MM.1S (cell line): ENCODE measurements at regions not wholly inside any gene's neighbourhood (a gene's known extent, or its start where the extent isn't known, plus 50 kb on each side); places are given as distances from the start of the nearest gene placed in this dataset.

Source experiments
- DNase-seq: peaks from one replicate; pipeline ENCODE4 v3.0.0-alpha.2; 2015
- H2AFZ ChIP-seq: fragments of 300-600 bp; sonication (generic); 2 replicates; pipeline ENCODE4 v1.6.0; 2016; ENCODE audit warnings: antibody characterized with exemption, low read length
- H3F3A ChIP-seq: fragments of 300-600 bp; sonication (generic); 2 replicates; pipeline ENCODE4 v1.6.1; 2016; ENCODE audit warnings: mild to moderate bottlenecking, antibody characterized with exemption, low read length, moderate library complexity, mixed read lengths; ENCODE audit not compliant: insufficient read depth
- H3K27ac ChIP-seq: fragments of 300-600 bp; sonication (generic); 2 replicates; pipeline ENCODE4 v1.5.1; 2016; ENCODE audit warnings: mild to moderate bottlenecking, low read length
- H3K27me3 ChIP-seq: fragments of 300-600 bp; sonication (generic); replicated peaks from 2 replicates; pipeline ENCODE4 v1.6.0; 2016; ENCODE audit warnings: low read length; ENCODE audit not compliant: insufficient read depth
- H3K36me3 ChIP-seq: fragments of 300-600 bp; sonication (generic); replicated peaks from 2 replicates; pipeline ENCODE4 v1.6.1; 2016; ENCODE audit warnings: mild to moderate bottlenecking, low read length, mixed read lengths; ENCODE audit not compliant: insufficient read depth
- H3K4me1 ChIP-seq: fragments of 300-600 bp; sonication (generic); 2 replicates; pipeline ENCODE4 v1.6.1; 2016; ENCODE audit warnings: low read length, mixed read lengths
- H3K4me2 ChIP-seq: fragments of 300-600 bp; sonication (generic); 2 replicates; pipeline ENCODE4 v1.6.0; 2016; ENCODE audit warnings: low read depth, low read length
- H3K4me3 ChIP-seq: fragments of 300-600 bp; sonication (generic); 2 replicates; pipeline ENCODE4 v1.5.1; 2016; ENCODE audit warnings: low read length, mixed read lengths
- H3K79me2 ChIP-seq: fragments of 300-600 bp; sonication (generic); 2 replicates; pipeline ENCODE4 v1.6.1; 2016; ENCODE audit warnings: mixed run types, low read length, mixed read lengths
- H3K9ac ChIP-seq: fragments of 300-600 bp; sonication (generic); 2 replicates; pipeline ENCODE4 v1.6.1; 2016; ENCODE audit warnings: low read length, mixed read lengths
- H3K9me2 ChIP-seq: fragments of 300-600 bp; sonication (generic); replicated peaks from 2 replicates; pipeline ENCODE4 v1.6.1; 2016; ENCODE audit warnings: mild to moderate bottlenecking, low read length, mixed read lengths; ENCODE audit not compliant: insufficient read depth
- H3K9me3 ChIP-seq: fragments of 300-600 bp; sonication (generic); replicated peaks from 2 replicates; pipeline ENCODE4 v1.6.1; 2016; ENCODE audit warnings: mild to moderate bottlenecking, low read length, mixed read lengths; ENCODE audit not compliant: insufficient read depth
- H4K20me1 ChIP-seq: fragments of 300-600 bp; sonication (generic); 2 replicates; pipeline ENCODE4 v1.6.1; 2016; ENCODE audit warnings: mild to moderate bottlenecking, low read length, moderate library complexity, mixed read lengths; ENCODE audit not compliant: insufficient read depth
- CTCF ChIP-seq: fragments of 300-600 bp; sonication (generic); IDR thresholded peaks from 2 replicates; pipeline ENCODE4 v1.5.1; 2016; ENCODE audit warnings: antibody characterized with exemption, low read length, mixed read lengths
- EZH2 ChIP-seq: fragments of 300-600 bp; sonication (generic); optimal IDR thresholded peaks from 2 replicates; pipeline ENCODE3; 2017; ENCODE audit warnings: low read depth, mild to moderate bottlenecking, antibody characterized with exemption, low read length, mixed read lengths
- EZH2phosphoT487 ChIP-seq: fragments of 300-600 bp; sonication (generic); IDR thresholded peaks from 2 replicates; pipeline ENCODE4 v1.6.1; 2018; ENCODE audit warnings: antibody characterized with exemption, low read length

- Histone ChIP-seq H3K4me3 (no peak overlapping the region), H3K27ac (no peak overlapping the region), H2AFZ (no peak overlapping the region), H3F3A (no peaks in the 10 kb centered on the region), H3K9me2 (no peaks in the 10 kb centered on the region), H3K79me2 (no peaks in the 10 kb centered on the region), H3K9me3 (no peaks in the 10 kb centered on the region), H3K4me1 (no peaks in the 10 kb centered on the region), H3K4me2 (no peak overlapping the region), H3K36me3 (no peaks in the 10 kb centered on the region), H4K20me1 (no peaks in the 10 kb centered on the region; the same call in 1 of the 2 replicates), H3K27me3 (no peaks in the 10 kb centered on the region), H3K9ac (no peak overlapping the region)
- no peak for DNase-seq
- TF ChIP-seq EZH2 = no peak
- TF ChIP-seq CTCF = no peak
Observed at GRCh38 chr7:19574131-19574530, 134.7 kb downstream of the POLR1F start.

GRCh38 chr7:19572566-19572965, 136.3 kb downstream of the POLR1F start:
- DNase-seq = no peak
- no peaks in the 10 kb centered on the region for H3K4me1 ChIP-seq
- no peaks in the 10 kb centered on the region; the same call in 1 of the 2 replicates for H4K20me1 ChIP-seq
- no peaks in the 10 kb centered on the region for H3F3A ChIP-seq
- no peak overlapping the region for H3K27ac ChIP-seq
- no peak overlapping the region for H3K4me3 ChIP-seq
- H3K9me2 ChIP-seq = no peaks in the 10 kb centered on the region
- no peak overlapping the region for H3K4me2 ChIP-seq
- TF ChIP-seq CTCF = no peak
- TF ChIP-seq EZH2phosphoT487 = no peak
- no peak for TF ChIP-seq EZH2
- no peaks in the 10 kb centered on the region for H3K79me2 ChIP-seq
- no peak overlapping the region for H3K9ac ChIP-seq
- H2AFZ ChIP-seq = no peak overlapping the region
- no peaks in the 10 kb centered on the region for H3K9me3 ChIP-seq
- no peaks in the 10 kb centered on the region for H3K36me3 ChIP-seq
- no peaks in the 10 kb centered on the region for H3K27me3 ChIP-seq

- no peaks in the 10 kb centered on the region for H3K79me2 ChIP-seq
- H2AFZ ChIP-seq = no peak overlapping the region
- no peaks in the 10 kb centered on the region for H3K4me1 ChIP-seq
- H4K20me1 ChIP-seq = no peaks in the 10 kb centered on the region
- H3K27ac ChIP-seq = no peak overlapping the region
- TF ChIP-seq CTCF = no peak
- TF ChIP-seq EZH2phosphoT487 = no peak
- no peak for TF ChIP-seq EZH2
- no peaks in the 10 kb centered on the region for H3F3A ChIP-seq
- no peak for DNase-seq
- H3K9me2 ChIP-seq = no peaks in the 10 kb centered on the region; the same call in 1 of the 2 replicates
- H3K4me2 ChIP-seq = no peak overlapping the region
- no peak overlapping the region for H3K9ac ChIP-seq
- H3K27me3 ChIP-seq = no peaks in the 10 kb centered on the region
- no peaks in the 10 kb centered on the region for H3K9me3 ChIP-seq
- no peak overlapping the region for H3K4me3 ChIP-seq
- H3K36me3 ChIP-seq = no peaks in the 10 kb centered on the region
Observed at GRCh38 chr7:19567011-19567410, 141.8 kb downstream of the POLR1F start.

- Histone ChIP-seq H3K4me3 (no peak overlapping the region), H3K4me2 (no peak overlapping the region), H3K79me2 (no peaks in the 10 kb centered on the region), H3F3A (no peaks in the 10 kb centered on the region), H3K9ac (no peak overlapping the region), H3K9me3 (no peaks in the 10 kb centered on the region), H3K36me3 (no peaks in the 10 kb centered on the region), H4K20me1 (no peaks in the 10 kb centered on the region), H3K27ac (no peak overlapping the region), H3K4me1 (no peaks in the 10 kb centered on the region), H2AFZ (no peak overlapping the region), H3K9me2 (no peaks in the 10 kb centered on the region; the same call in 1 of the 2 replicates), H3K27me3 (no peaks in the 10 kb centered on the region)
- no peak for DNase-seq
- TF ChIP-seq EZH2 = no peak
- no peak for TF ChIP-seq EZH2phosphoT487
- no peak for TF ChIP-seq CTCF
Observed at GRCh38 chr7:19565602-19566001, 143.2 kb downstream of the POLR1F start.
